LoVo (cell line): ENCODE measurements at regions not wholly inside any gene's neighbourhood (a gene's known extent, or its start where the extent isn't known, plus 50 kb on each side); places are given as distances from the start of the nearest gene placed in this dataset.

Source experiments
- DNase-seq: peaks from one replicate; pipeline ENCODE4 v3.0.0-alpha.2; 2016; ENCODE audit warnings: low spot score

GRCh38 chr11:28383456-28383855 lies 275.3 kb downstream of the METTL15 start:
- DNase-seq, result no peak
